ENCODE measurements at regions not wholly inside any gene's neighbourhood (a gene's known extent, or its start where the extent isn't known, plus 50 kb on each side); places are given as distances from the start of the nearest gene placed in this dataset.

GRCh38 chr21:41662161-41662560 lies 104.7 kb downstream of the RIPK4 start:
- DNase-seq, result no peak
- 93 to 98% methylated on average over 7 of the region's 7 CpGs for WGBS, 2 donors
- Histone ChIP-seq H3K27me3 (no peaks in the 10 kb centered on the region), H3K27ac (no peak overlapping the region), H3K4me1 (peaks cover 5 to 11% of the 10 kb centered on the region in 2 donors), H3K4me3 (replicated peaks in 1 of 3) (no peak overlapping the region), H3K9me3 (no peaks in the 10 kb centered on the region), H3K36me3 (no peaks in the 10 kb centered on the region)
- TF ChIP-seq CTCF (IDR thresholded peaks at IDR 0.05), result no peak
- TF ChIP-seq POLR2A (IDR thresholded peaks at IDR 0.05), result no peak
- intact Hi-C loops (cut with DNase I), result no loop called here

- WGBS, 2 donors, result 85 to 88% methylated on average over 10 of the region's 10 CpGs
- H3K27me3 ChIP-seq, result no peaks in the 10 kb centered on the region
- no peak overlapping the region for H3K4me3 ChIP-seq (replicated peaks in 1 of 3)
- no peaks in the 10 kb centered on the region for H3K9me3 ChIP-seq
- TF ChIP-seq POLR2A (IDR thresholded peaks at IDR 0.05) (no peak), CTCF (IDR thresholded peaks at IDR 0.05) (no peak)
- no peak for DNase-seq
- H3K36me3 ChIP-seq, result no peaks in the 10 kb centered on the region
- intact Hi-C loops (cut with DNase I), result no loop called here
- peaks cover 5 to 11% of the 10 kb centered on the region in 2 donors for H3K4me1 ChIP-seq
- no peak overlapping the region for H3K27ac ChIP-seq
Measured at GRCh38 chr21:41660748-41661147, 106.1 kb downstream of the RIPK4 start.

GRCh38 chr21:41659791-41660560 lies 106.9 kb downstream of the RIPK4 start:
- H3K9me3 ChIP-seq, result no peaks in the 10 kb centered on the region
- peaks cover 5 to 11% of the 10 kb centered on the region in 2 donors for H3K4me1 ChIP-seq
- no peaks in the 10 kb centered on the region for H3K36me3 ChIP-seq
- WGBS, 2 donors, result 77 to 90% methylated on average over 9 to 12 of the region's 16 CpGs
- intact Hi-C loops (cut with DNase I), result no loop called here
- no peak overlapping the region for H3K27ac ChIP-seq
- TF ChIP-seq POLR2A (IDR thresholded peaks at IDR 0.05) (no peak), CTCF (IDR thresholded peaks at IDR 0.05) (peak in 1 of 6 experiments; percentile 10)
- peak; percentile 48 to 80 for DNase-seq
- no peaks in the 10 kb centered on the region for H3K27me3 ChIP-seq
- H3K4me3 ChIP-seq (replicated peaks in 1 of 3), result no peak overlapping the region

GRCh38 chr21:41656946-41657525 lies 109.8 kb downstream of the RIPK4 start:
- no peaks in the 10 kb centered on the region for H3K27me3 ChIP-seq
- no peak for DNase-seq
- H3K27ac ChIP-seq, result peak overlapping the region in 1 of 3 donors; percentile 28
- WGBS, 2 donors, result 74 to 77% methylated on average over 6 of the region's 6 CpGs
- intact Hi-C loops (cut with DNase I), result no loop called here
- H3K36me3 ChIP-seq, result no peaks in the 10 kb centered on the region
- no peaks in the 10 kb centered on the region for H3K9me3 ChIP-seq
- H3K4me1 ChIP-seq, result peaks cover 5 to 22% of the 10 kb centered on the region in 2 donors
- H3K4me3 ChIP-seq (replicated peaks in 1 of 3), result no peak overlapping the region
- TF ChIP-seq CTCF (IDR thresholded peaks at IDR 0.05) (no peak), POLR2A (IDR thresholded peaks at IDR 0.05) (no peak)

- intact Hi-C loops (cut with DNase I), result no loop called here
- 93 to 95% methylated on average over 4 of the region's 4 CpGs for WGBS, 2 donors
- Histone ChIP-seq H3K27ac (no peak overlapping the region), H3K36me3 (no peaks in the 10 kb centered on the region), H3K4me1 (peaks cover 3 to 30% of the 10 kb centered on the region in 2 donors), H3K9me3 (no peaks in the 10 kb centered on the region), H3K27me3 (no peaks in the 10 kb centered on the region), H3K4me3 (replicated peaks in 1 of 3) (no peak overlapping the region)
- TF ChIP-seq CTCF (IDR thresholded peaks at IDR 0.05) (no peak), POLR2A (IDR thresholded peaks at IDR 0.05) (no peak)
- no peak for DNase-seq
Measured at GRCh38 chr21:41655259-41655658, 111.6 kb downstream of the RIPK4 start.

Measured in thyroid gland (tissue), 4 donors.